GM18907 (cell line): ENCODE measurements at regions not wholly inside any gene's neighbourhood (a gene's known extent, or its start where the extent isn't known, plus 50 kb on each side); places are given as distances from the start of the nearest gene placed in this dataset.
"Not testable (repeated sequence)": the region's sequence is repeated elsewhere in the genome, so short reads cannot be mapped to it uniquely, and the experiment has no call there.

ENCODE experiments used
- ATAC-seq: cut with Tn5 transposase; IDR thresholded peaks from one replicate; pipeline ENCODE4 v1.9.1; 2021; ENCODE audit warnings: mild to moderate bottlenecking, moderate library complexity; ENCODE audit not compliant: unreplicated experiment

DNA sequence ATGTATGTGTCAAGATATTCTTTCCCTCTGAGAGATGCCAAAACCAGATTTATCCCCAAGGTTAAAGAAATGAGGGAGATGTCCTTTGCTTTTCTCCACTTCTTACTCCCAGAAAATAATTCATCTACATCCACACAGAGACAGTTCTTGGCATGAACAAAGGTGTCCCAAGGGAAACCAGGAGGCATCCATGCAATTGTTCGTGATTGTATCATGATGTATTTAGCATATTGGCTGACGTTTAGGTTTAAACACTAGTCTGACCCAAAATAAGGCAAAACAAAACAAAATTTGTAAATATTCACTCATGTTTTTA lies 223.9 kb downstream of the C7orf25 start:
- ATAC-seq = no peak

DNA sequence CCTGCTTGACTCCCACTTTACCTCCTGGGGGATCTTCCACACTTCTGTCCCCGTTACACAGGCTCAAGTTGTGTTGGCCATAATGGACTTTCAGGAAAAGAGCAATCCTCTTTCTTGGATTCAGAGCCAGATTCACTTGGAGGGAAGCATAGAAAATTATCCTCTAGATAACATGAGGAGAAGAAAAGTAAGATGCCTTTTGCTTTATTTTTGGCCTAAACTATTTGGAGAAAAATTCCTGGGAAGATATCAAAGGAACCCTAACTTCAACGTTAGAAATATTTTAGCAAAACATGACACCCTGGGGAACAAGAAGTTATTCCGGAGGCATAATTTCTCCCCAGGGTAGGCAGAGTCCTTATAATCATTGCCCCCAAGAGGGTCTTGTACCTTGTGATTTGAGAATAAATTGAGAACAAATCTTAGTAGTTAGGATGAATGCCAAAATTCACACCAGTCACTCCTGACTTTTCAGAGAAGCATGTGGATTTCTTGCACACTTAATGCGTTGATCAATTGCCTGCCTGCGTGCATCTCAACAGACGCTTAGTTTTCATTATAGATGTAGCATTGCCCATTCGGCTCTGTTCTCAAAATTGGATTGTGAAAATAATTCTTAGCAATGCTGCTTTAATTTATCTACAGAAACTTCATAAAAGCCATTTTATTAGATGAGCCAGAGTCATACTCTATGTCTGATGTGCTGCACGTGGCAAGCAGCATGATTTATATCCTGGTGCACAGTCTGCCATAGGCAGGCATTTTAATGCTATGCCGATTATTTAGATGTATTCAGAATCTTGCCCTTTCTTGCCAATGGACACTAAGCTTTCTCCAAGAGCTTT lies 224.4 kb downstream of the C7orf25 start:
- no peak for ATAC-seq

DNA sequence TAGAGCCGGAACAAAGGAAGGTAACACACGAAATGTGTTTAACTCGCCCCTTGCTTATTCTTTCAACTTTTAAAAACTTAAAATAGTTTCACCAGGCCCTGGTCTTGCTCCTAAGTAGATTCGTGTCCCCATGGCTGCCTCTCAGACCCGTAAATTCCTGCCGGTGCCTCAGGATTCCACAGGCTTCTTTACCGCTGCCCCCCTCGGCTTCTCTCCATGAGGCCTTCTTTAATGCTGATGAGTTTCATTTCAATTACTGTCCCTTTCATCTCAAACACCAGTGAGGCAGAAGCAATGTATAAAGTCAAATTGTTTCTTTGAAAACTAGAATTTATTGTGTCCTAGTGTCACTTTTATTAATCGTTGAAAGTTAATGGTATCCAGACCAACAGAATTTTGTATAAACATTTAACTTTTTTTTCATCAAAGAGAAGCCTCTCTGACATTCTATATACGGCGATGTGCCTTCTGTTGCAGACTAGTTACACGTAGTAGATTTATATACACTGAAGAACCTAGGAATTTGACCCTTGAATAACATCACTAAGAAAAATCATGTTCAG lies 225.2 kb downstream of the C7orf25 start:
- no peak for ATAC-seq

DNA sequence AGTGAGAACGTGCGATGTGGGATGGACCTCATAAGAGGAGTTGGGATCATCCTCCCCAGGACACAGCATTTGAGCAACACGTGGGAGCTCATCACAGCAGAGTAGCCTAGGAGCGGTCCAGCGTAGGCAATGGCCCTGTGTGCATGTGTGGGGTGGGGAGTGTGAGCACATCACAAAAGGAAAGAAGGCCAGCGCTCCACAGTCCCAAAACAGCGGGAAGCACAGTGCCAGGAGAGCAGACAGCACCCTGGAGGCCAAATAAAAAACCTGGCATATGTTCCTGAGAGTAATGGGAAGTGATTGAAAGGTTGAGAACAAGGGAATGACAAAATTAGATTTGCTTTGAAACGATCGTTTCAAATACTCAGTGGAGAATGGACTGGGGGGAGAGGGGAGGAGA lies 226.0 kb downstream of the C7orf25 start:
- no peak for ATAC-seq

DNA sequence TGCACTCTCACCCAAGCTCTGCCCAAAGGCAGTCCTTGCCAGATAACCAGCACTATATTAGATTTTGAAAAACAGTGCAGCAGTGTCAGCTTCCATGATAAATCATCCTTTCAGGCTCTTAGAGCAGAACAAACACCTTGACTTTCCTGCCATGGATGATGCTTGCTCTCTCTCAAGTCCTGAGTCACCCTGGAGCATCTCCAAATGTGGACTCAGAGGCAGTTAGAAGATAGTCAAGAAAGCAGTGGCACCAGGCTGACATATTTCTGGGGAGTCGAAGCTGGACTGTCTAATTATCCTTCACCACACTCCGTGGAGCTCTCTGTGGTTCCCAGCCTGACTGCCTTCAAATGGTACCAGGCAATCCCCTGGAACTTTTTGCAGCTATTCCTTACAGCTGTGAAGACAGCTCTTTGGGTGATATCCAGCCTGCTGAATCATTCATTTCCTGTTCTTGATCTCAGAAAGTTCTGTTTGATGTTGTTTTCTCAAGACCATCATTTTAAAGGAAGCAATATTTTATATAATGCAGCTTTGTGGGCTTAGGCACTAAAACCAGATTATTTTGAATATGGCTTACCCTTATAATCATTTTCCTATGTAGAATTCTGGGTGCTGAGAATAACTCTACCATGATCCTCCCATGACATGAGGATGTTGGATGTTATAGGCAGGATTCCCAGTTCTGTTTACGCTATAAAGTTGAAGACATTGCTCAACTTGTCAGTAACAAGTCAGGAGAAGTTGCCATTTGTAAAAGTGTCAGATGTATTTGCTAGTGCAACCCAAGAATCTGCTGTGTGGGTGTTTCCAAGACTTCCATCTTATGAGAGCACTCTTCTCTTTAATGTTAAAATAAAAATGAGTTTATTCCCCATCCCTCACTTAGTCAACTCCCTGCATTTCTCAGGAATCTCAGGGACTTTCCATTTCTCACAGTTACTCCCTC lies 233.8 kb downstream of the C7orf25 start:
- ATAC-seq = no peak

DNA sequence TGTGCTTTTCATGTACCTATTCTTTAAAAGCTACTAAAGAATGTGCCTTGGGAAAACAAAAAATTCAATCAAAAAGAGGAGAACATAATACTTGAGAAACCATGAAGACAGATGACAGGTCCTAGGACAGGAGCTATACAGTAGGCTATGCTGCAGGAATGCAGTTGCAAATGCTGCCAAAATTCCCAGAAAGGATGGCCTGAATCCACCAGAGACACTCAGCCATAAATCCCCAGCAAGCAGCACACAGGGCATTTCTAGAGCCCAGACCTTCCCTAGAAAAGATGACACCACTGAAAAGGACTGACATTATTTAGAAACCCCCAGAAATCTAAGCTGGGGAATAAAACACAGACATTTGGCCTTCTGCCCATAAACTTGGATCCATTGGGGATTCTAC lies 237.3 kb downstream of the C7orf25 start:
- ATAC-seq = no peak

DNA sequence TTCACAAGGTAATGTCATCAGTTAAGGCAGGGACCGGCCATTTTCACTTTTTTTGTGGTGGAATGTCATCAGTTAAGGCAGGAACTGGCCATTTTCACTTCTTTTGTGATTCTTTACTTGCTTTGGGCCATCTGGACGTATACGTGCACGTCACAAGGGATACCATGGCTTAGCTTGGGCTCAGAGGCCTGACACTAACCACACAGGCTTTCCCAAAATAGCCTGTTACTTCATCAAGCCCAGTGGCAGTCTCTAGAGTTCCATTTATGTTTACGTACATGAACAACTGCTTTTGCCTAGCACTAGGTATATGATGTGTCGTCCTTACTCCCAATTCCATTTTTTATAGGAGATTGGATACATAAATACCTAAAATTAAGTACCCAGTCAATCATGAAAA lies 237.9 kb downstream of the C7orf25 start:
- no peak for ATAC-seq

DNA sequence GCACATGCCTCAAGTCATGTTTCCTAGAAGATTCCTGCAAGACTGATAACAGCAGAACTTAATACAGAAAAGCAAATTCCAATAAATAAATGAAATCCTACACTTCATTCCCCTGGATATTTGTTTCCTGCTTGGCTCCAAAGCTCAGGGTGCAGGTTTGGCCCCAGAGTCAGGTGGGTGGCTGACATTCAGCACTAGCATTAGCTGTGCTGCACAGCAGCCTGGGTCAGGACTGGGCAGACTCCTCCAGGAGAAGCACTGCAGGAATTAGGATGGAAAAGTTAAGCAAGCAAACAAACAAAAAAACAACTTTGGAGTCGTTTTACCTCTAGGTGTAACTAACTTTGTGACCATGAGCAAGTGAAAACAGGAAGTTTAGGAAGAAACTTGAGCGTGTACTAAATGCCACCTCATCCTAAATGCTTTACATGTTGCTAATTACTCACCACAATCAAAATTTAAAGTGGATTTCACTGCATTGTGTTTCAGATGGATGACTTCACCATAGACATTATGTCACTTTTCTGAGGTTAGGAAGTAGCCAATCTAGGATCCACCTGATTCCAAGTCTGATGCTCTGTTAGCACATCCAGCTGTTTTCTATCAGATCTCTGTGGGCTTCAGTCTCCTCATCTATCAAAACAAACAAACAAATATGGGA lies 239.4 kb downstream of the C7orf25 start:
- no peak for ATAC-seq

DNA sequence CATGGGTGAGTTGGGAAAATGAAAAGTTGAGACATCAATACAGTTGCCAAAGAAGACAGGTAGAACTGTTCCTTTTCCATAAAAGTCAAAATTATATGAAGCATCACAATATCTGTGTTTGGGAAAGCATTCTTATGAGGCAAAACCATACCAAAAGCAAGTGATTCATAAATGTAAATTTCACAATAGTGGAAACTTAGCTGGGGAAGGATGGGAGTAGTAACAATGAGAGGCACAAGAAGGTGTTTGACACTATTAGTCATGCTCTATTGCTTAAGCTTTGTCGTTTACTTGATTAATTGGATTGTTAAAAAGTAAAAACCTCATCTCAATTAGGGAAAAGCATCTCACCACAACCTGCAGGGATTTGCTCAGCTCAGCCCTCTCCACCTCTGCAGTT lies 240.2 kb downstream of the C7orf25 start:
- no peak for ATAC-seq

DNA sequence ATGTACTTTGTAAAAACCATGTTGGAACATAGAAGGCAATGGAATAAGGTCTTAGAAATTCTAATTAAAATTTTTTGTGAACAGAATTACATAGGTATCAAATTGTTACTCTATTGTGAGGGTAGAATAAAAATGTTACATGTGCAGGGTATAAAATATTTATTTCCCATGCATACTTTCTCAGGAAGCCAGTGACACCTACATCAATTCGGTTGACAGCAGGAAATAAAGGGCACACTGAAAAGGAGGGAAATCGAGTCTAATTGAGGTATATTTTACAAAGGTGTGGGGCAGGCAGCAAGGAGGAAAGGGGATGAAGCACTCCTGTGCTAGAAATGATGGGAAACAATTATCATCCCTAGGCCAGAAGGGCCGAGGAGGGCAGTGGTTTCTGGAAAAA lies 244.9 kb downstream of the C7orf25 start:
- no peak for ATAC-seq

DNA sequence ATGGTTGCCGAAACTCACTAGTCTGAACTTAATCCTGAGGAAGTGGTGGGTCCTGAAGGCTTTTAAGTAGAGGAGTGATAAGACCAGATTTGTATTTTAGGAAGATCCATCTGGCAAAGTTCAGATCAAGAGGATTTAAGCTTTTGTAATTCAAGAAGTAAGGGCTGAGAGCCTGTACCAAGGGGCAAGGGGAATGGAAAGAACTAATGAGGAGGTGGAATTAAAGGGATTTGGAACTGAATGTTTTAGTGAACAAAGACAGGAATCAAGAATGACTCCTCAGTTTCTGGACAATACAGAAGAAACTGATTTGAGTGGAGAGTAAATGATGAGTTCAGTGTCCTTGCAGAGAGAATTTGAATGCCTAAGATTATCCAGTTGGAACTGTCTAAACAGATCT lies 249.0 kb downstream of the C7orf25 start:
- ATAC-seq = no peak

DNA sequence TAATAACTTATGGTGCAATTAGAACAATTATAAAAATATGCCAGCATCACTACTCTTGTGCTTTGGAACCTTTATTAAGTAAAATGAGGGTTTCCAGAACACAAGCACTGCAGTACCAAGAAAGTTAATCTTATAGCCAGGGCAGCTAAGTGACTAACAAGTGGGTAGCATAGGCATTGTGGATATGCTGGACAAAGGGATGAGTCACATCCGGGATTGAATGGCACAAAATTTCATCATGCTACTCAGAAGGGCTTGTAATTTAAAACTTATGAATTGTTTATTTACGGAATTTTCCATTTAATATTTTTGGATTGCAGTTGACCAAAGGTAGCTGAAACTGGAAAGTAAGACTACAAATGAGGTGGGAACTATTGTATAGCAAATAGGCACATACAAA lies 250.6 kb downstream of the C7orf25 start:
- ATAC-seq = no peak

DNA sequence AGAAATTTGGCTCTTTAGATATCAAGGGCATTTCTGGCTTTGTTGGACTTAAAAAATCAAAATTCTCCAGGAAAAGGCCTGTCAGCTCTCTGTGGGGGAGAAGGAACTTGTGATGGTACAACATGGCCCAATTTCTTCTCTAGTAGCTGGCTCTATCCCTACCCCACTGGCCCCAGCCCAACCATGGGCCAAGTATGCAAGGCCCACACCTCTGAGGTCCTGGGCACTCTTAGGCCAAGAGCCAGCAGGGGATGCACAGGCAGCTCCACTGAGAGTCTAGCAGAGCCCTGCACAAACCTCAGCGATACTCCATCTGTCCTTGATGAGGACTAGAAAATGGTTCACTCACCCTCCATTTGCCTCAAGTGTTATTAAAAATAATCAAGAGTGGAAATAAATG lies 261.2 kb downstream of the C7orf25 start:
- no peak for ATAC-seq

DNA sequence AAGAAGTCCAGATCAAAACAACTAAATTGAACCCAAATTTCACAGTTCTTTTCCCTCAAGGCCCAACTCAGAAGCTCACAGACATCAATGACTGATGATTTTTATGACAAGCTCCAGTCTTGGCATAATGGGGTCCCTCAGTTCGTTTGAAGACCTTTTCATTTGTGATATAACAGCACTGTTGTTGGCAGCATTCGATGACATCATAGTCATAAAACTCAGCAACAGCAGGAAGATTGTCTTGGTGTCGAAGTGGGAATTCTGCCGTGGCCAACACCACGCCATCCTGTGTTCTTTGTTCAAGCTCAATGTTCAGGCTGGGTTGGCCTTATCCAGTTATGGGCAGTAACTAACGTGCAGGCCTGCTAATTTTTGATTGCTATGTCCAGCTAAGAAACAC lies 261.7 kb downstream of the C7orf25 start:
- ATAC-seq = no peak

DNA sequence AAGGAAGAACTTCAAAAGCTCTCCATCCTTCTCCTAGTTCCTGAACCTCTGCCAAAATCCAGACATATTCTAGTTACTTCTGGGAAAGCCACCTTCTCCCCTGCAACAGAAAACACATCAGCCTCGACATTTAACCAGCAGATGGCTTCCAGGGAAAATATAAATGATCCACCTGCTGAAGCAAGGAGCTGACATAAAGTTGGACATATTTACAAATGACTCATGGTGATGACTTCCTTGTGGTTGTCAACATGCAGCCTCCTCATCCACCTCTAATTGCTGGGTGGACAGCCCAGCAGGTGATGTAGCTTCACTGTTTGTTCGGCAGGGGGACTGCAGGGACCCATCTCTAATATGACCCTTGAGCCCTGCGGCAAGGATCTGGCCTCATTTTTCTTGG lies 266.0 kb downstream of the C7orf25 start:
- ATAC-seq = no peak

DNA sequence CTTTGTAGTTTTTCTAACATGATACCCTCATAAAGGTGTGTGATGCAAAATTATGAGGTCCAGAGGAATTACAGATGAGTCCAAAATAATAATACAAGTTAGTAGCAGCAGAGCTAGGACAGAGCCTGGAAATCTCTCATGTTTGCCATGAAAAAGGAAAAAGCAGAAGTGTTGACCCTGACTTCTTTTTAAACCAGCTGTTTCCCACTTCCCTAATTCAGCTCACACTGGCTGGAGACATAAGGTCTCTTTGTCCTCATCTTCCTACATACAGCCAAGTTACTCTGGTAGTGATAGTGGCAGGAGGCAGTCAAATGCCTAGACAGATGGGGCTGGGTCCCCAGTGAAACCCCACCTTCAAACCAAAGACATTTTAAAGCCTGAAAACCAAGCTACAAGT lies 269.2 kb downstream of the C7orf25 start:
- ATAC-seq = no peak

DNA sequence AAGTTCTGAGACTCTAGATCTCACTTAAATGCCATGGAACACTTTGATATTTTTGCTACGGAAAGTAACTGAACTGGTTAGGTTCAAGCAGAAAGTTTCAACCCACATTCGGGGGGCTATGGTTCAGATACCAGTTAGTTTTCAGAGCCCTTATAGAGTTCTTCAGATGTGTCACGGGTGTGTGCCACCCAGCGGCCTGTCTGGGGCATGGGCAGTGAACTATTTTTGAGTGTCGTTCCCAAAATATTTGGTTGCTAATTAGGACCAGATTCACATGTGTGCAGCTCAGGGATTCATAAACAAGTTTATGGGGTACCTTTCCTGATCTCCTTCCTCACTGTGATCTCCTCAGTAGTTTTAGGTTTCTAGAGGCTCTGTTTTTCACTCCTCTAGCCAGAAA lies 271.9 kb downstream of the C7orf25 start:
- ATAC-seq = no peak

DNA sequence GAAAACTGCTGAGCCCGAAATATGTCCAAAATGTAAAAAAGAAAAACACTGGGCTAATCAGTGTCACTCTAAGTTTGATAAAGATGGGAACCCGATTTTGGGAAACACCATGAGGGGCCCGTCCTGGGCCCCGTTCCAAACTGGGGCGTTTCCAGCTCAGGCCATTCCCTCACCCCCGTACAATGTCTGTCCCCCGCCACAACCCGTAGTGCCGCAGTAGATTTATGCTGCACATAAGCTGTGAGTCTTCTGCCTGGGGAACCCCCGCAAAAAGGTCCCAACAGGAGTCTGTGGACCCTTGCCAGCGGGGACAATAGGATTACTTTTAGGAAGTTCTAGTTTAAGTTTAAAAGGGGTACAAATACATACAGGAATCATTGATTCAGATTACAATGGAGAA lies 275.5 kb downstream of the C7orf25 start:
- ATAC-seq = not testable (repeated sequence)

DNA sequence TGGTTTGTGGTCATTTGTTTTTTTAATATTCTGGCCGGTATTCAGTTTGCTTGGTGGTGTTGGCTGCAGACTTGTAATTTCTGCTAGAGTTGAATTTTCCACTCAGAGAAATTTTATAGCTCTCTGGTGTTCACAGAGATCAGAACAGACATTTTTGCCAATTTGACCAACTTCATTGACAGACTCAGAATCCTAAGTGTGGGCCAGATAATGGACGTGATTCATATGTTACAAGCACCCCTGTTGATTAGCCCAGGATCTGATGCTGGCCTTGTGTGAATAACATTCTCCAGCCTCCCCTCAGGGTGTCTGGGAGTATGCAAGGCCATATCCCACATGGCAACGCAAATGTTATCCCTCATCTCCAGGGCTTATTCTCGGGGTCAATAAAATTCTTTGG lies 283.8 kb downstream of the C7orf25 start:
- no peak for ATAC-seq

DNA sequence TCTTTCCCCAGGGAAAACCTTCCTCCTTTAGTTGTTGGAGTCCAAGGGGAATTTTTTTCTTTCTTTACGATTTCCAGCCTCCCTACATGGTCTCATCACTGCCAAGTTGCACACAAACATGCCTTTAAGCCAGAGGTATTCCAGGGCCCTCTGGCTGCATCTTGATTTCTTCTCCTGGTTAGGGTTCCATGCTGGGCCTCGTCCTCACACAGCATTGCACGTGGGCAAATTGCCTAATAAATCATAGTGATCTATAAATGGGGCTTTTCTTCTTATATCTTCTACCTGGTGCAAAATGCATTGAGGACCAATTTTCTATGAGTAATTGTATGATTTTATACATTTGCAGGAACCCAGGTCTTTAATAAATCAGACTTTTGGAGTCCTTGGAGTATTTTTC lies 284.2 kb downstream of the C7orf25 start:
- ATAC-seq = no peak

DNA sequence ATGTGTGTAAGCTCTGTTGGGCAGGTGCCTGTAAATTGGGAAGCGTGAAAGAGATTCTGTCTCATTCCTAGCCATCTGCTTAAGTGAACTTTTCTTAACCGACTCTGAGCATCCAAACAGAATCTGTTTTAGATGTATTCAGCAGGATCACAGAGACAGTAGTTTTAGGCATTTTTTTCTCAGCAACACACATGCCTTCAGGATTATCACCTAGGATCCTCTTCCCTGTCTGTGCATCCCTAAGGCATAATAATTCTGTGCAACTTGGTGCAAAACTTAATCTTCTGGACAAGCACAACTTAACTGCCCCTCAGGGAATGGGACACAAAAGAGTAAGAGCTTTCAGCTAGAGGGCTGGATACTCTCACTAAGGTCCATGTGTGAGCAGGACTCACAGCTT lies 284.8 kb downstream of the C7orf25 start:
- ATAC-seq = no peak
